ENCODE measurements at regions not wholly inside any gene's neighbourhood (a gene's known extent, or its start where the extent isn't known, plus 50 kb on each side); places are given as distances from the start of the nearest gene placed in this dataset.
"Not testable (repeated sequence)": the region's sequence is repeated elsewhere in the genome, so short reads cannot be mapped to it uniquely, and the experiment has no call there.

- DNase-seq (ENCODE audit: low read depth in 2 of 2), result no peak
Observed at GRCh38 chr9:19876569-19877316, 87.9 kb upstream of the SLC24A2 start.

DNA sequence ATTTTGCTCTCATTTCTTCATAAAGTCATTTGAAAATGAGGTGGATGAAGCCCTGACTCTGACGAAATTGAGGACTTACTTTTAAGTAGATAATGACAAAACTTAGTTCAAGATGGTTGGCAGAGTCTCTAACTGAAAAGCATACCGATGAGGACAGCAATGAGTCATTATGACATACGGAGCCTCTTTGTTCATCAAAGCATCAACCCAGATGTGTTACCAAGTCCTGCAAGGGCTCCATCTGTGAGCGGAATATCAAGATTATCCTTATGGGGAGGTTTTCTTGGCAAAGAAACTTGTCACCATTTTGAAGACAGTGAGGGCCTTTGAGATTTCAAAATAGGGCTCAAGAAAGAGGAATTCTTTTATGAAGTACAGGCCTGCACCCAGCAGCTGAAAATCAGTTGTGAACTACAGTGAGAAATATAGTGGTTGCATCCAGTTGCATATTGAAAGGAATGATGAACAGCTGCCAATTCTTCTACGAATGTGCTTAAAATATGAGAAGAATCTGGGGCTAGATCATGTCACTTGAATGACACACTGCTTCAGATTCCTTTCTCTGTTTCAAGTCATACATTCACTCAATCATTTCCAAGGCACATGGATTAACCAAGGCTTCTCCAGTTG, 86.6 kb upstream of the SLC24A2 start:
- DNase-seq (ENCODE audit: low read depth in 2 of 2), result no peak

- DNase-seq (ENCODE audit: low read depth in 2 of 2), result not testable (repeated sequence)
Observed at GRCh38 chr9:19873188-19873587, 84.4 kb upstream of the SLC24A2 start.

DNA sequence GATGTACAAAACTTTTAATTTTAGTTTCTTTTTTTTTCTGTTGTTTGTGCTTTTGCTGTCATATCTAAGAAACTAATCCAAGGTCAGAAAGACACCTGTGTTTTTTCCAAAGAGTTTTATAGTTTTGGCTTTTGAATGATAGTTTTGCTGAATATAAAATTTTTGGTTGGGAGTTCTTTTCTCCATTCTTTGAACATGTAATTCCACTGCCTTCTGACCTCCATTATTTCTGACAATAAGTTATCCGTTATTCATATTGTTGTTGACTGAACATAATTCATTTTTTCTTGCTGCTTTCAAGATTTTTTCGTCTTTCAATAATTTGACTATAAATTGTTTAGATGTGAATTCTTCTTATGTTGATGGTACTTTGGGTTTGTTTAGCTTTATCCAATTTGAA, 82.2 kb upstream of the SLC24A2 start:
- no peak for DNase-seq (ENCODE audit: low read depth in 2 of 2)

- DNase-seq (ENCODE audit: low read depth in 2 of 2), result no peak
Observed at GRCh38 chr9:19840953-19841352, 52.1 kb upstream of the SLC24A2 start.
